ENCODE measurements at regions not wholly inside any gene's neighbourhood (a gene's known extent, or its start where the extent isn't known, plus 50 kb on each side); places are given as distances from the start of the nearest gene placed in this dataset.

GRCh38 chr9:25261445-25261844 lies 416.8 kb downstream of the TUSC1 start:
- no peak overlapping the region for H3K4me3 ChIP-seq (replicated peaks; ENCODE audit: low read depth, low read length)
- DNase-seq (ENCODE audit: extremely low read depth, low read depth) = no peak
- no peak for TF ChIP-seq CTCF (IDR thresholded peaks at IDR 0.05; ENCODE audit: low read depth, low read length, missing control alignments)

GRCh38 chr9:25260046-25260445 lies 418.2 kb downstream of the TUSC1 start:
- no peak overlapping the region for H3K4me3 ChIP-seq (replicated peaks; ENCODE audit: low read depth, low read length)
- no peak for DNase-seq (ENCODE audit: extremely low read depth, low read depth)
- TF ChIP-seq CTCF (IDR thresholded peaks at IDR 0.05; ENCODE audit: low read depth, low read length, missing control alignments) = no peak

GRCh38 chr9:25255216-25255615 lies 423.0 kb downstream of the TUSC1 start:
- TF ChIP-seq CTCF (IDR thresholded peaks at IDR 0.05; ENCODE audit: low read depth, low read length, missing control alignments) = no peak
- no peak overlapping the region for H3K4me3 ChIP-seq (replicated peaks; ENCODE audit: low read depth, low read length)
- no peak for DNase-seq (ENCODE audit: extremely low read depth, low read depth)

- no peak for DNase-seq (ENCODE audit: extremely low read depth, low read depth)
- TF ChIP-seq CTCF (IDR thresholded peaks at IDR 0.05; ENCODE audit: low read depth, low read length, missing control alignments) = no peak
- no peak overlapping the region for H3K4me3 ChIP-seq (replicated peaks; ENCODE audit: low read depth, low read length)
These were observed 424.2 kb downstream of the TUSC1 start for GRCh38 chr9:25254051-25254450.

- no peak for TF ChIP-seq CTCF (IDR thresholded peaks at IDR 0.05; ENCODE audit: low read depth, low read length, missing control alignments)
- no peak for DNase-seq (ENCODE audit: extremely low read depth, low read depth)
- H3K4me3 ChIP-seq (replicated peaks; ENCODE audit: low read depth, low read length) = no peak overlapping the region
These were observed 436.8 kb downstream of the TUSC1 start for GRCh38 chr9:25241421-25241820.

GRCh38 chr9:25226901-25227686 lies 451.1 kb downstream of the TUSC1 start:
- no peak for TF ChIP-seq CTCF (IDR thresholded peaks at IDR 0.05; ENCODE audit: low read depth, low read length, missing control alignments)
- no peak overlapping the region for H3K4me3 ChIP-seq (replicated peaks; ENCODE audit: low read depth, low read length)
- DNase-seq (ENCODE audit: extremely low read depth, low read depth) = no peak

Data from HFF-Myc (cell line).